ENCODE measurements at regions not wholly inside any gene's neighbourhood (a gene's known extent, or its start where the extent isn't known, plus 50 kb on each side); places are given as distances from the start of the nearest gene placed in this dataset.
"Not testable (repeated sequence)": the region's sequence is repeated elsewhere in the genome, so short reads cannot be mapped to it uniquely, and the experiment has no call there.

- Histone ChIP-seq H3K27ac (no peak overlapping the region), H3K4me2 (no peak overlapping the region), H3K36me3 (no peaks in the 10 kb centered on the region), H4K20me1 (no peaks in the 10 kb centered on the region), H3K9me3 (replicated peaks in 1 of 11) (no peaks in the 10 kb centered on the region), H3K9ac (no peak overlapping the region), H3K27me3 (no peaks in the 10 kb centered on the region), H3K4me3 (no peak overlapping the region), H3K4me1 (no peaks in the 10 kb centered on the region)
- no peak for TF ChIP-seq Cebpa-rat (IDR thresholded peaks at IDR 0.05)
Measured at GRCh38 chr3:153848702-153849101, 272.5 kb upstream of the ARHGEF26 start.

- H3K9me3 ChIP-seq (replicated peaks in 1 of 11) = no peaks in the 10 kb centered on the region
- H3K36me3 ChIP-seq = no peaks in the 10 kb centered on the region
- H3K4me3 ChIP-seq = no peak overlapping the region
- no peak overlapping the region for H3K9ac ChIP-seq
- H4K20me1 ChIP-seq = no peaks in the 10 kb centered on the region
- H3K27ac ChIP-seq = no peak overlapping the region
- no peak for TF ChIP-seq Cebpa-rat (IDR thresholded peaks at IDR 0.05)
- H3K27me3 ChIP-seq = no peaks in the 10 kb centered on the region
- H3K4me1 ChIP-seq = no peaks in the 10 kb centered on the region
- no peak overlapping the region for H3K4me2 ChIP-seq
Measured at GRCh38 chr3:153852355-153852754, 268.8 kb upstream of the ARHGEF26 start.

DNA sequence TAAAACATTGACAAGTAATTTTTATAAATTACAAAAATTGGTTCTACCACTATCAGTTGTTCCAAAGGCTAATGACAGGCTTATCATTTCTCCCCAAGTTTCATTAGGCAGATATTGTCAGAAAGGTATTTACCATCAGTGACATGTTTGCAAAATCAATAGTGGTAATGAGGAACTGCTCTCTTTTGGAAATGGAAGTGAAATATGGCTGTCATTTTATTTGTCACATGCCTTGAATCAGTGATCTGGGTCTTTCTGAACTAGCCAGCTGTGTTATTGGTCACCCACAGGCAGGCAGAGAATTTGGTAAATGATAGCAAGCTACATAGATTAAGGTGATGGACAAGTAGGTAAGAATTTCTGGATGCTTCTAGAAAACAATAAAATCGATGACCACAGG lies 268.0 kb upstream of the ARHGEF26 start:
- no peaks in the 10 kb centered on the region for H4K20me1 ChIP-seq
- H3K4me3 ChIP-seq = no peak overlapping the region
- H3K9me3 ChIP-seq (replicated peaks in 1 of 11) = no peaks in the 10 kb centered on the region
- H3K27ac ChIP-seq = no peak overlapping the region
- no peaks in the 10 kb centered on the region for H3K36me3 ChIP-seq
- no peak overlapping the region for H3K9ac ChIP-seq
- H3K4me2 ChIP-seq = no peak overlapping the region
- no peak for TF ChIP-seq Cebpa-rat (IDR thresholded peaks at IDR 0.05)
- no peaks in the 10 kb centered on the region for H3K27me3 ChIP-seq
- no peaks in the 10 kb centered on the region for H3K4me1 ChIP-seq

DNA sequence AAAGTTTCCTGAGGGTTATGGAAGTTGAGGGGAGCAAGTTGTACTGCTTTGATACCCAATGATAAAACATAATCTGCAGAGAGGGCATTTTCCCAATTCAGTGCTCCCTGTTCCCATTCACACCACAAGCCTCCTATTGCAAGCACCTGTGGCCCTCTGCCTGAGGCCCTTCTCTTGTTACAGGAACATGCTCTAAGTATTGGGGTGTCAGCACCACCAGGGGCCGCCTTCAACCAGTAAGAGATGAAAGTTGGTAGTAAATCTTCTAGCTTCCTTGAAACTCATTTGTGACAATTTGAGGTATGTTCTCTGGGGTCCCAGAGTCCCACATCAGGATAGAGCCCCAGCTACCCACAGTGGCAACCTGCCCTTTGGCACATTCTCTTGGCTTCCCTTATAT lies 265.4 kb upstream of the ARHGEF26 start:
- Histone ChIP-seq H3K27me3 (no peaks in the 10 kb centered on the region), H3K4me3 (no peak overlapping the region), H3K9ac (no peak overlapping the region), H3K4me2 (no peak overlapping the region), H3K27ac (no peak overlapping the region), H3K9me3 (replicated peaks in 1 of 11) (no peaks in the 10 kb centered on the region), H3K36me3 (no peaks in the 10 kb centered on the region), H3K4me1 (no peaks in the 10 kb centered on the region), H4K20me1 (no peaks in the 10 kb centered on the region)
- TF ChIP-seq Cebpa-rat (IDR thresholded peaks at IDR 0.05) = no peak

- Histone ChIP-seq H3K9me3 (replicated peaks in 1 of 11) (no peaks in the 10 kb centered on the region), H3K27ac (no peak overlapping the region), H3K27me3 (no peaks in the 10 kb centered on the region), H3K4me1 (no peaks in the 10 kb centered on the region), H4K20me1 (no peaks in the 10 kb centered on the region), H3K9ac (no peak overlapping the region), H3K4me2 (no peak overlapping the region), H3K4me3 (no peak overlapping the region), H3K36me3 (no peaks in the 10 kb centered on the region)
- no peak for TF ChIP-seq Cebpa-rat (IDR thresholded peaks at IDR 0.05)
Measured at GRCh38 chr3:153856932-153857331, 264.3 kb upstream of the ARHGEF26 start.

DNA sequence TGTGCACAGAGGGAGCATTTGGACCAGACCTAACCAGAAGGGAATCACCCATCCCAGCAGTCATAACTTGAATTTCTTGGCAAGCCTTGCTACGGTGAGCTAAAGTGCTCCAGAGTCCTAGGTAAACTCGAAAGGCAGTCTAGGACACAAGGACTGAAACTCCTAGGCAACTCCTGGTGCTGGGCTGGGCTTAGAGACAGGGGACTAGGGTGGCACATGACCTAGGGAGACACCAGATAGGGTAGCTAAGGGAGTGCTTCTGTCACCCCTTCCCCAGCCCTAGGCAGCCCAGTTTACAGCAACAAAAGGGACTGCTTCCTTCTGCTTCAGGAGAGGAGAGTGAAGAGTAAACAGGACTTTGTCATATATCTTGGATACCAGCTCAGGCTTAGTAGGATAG lies 256.4 kb upstream of the ARHGEF26 start:
- H3K4me3 ChIP-seq = no peak overlapping the region

DNA sequence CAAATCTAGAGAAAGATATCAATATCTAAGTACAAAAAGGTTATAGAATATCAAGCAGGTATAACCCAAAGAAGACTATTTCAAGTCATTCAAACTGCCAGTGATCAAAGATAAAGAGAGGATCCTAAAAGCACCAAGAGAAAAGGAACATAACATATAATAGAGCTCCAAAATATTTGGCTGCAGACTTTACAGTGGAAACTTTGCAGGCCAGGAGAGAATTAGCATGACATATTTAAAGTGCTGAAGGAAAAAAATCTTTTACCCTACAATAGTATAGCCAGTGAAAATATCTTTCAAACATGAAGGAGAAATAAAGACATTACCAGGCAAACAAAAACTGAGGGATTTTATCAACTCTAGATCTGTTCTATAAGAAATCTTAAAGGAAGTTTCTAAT lies 254.3 kb upstream of the ARHGEF26 start:
- no peaks in the 10 kb centered on the region for H4K20me1 ChIP-seq
- no peak for TF ChIP-seq Cebpa-rat (IDR thresholded peaks at IDR 0.05)
- H3K4me2 ChIP-seq = no peak overlapping the region
- H3K27me3 ChIP-seq = no peaks in the 10 kb centered on the region
- H3K9ac ChIP-seq = no peak overlapping the region
- no peaks in the 10 kb centered on the region for H3K36me3 ChIP-seq
- H3K4me1 ChIP-seq = no peaks in the 10 kb centered on the region
- H3K4me3 ChIP-seq = no peak overlapping the region
- H3K9me3 ChIP-seq (replicated peaks in 1 of 11) = 0 out of 22 replicates have a peak, but pooled peaks cover 0 to 4% (median 0%) of the 10 kb centered on the region in 11 experiments
- no peak overlapping the region for H3K27ac ChIP-seq

More for the DNA sequence above, 256.4 kb upstream of the ARHGEF26 start:
- Histone ChIP-seq H3K4me2 (no peak overlapping the region), H3K36me3 (no peaks in the 10 kb centered on the region), H3K4me1 (no peaks in the 10 kb centered on the region), H3K9me3 (replicated peaks in 1 of 11) (0 out of 22 replicates have a peak, but pooled peaks cover 0 to 4% (median 0%) of the 10 kb centered on the region in 11 experiments), H4K20me1 (no peaks in the 10 kb centered on the region), H3K27ac (no peak overlapping the region), H3K27me3 (no peaks in the 10 kb centered on the region), H3K9ac (no peak overlapping the region)
- no peak for TF ChIP-seq Cebpa-rat (IDR thresholded peaks at IDR 0.05)

- not testable (repeated sequence) for H3K36me3 ChIP-seq, H3K27me3 ChIP-seq, H3K4me1 ChIP-seq, H3K27ac ChIP-seq, H3K4me2 ChIP-seq, H3K9ac ChIP-seq, H3K4me3 ChIP-seq, H4K20me1 ChIP-seq
- peaks cover 0 to 18% (median 8%) of the 10 kb centered on the region in 11 experiments; a peak in 10 of 22 replicates for H3K9me3 ChIP-seq (replicated peaks in 1 of 11)
Measured at GRCh38 chr3:153874348-153874747, 246.8 kb upstream of the ARHGEF26 start.

- Histone ChIP-seq H3K4me1 (no peaks in the 10 kb centered on the region), H3K4me3 (no peak overlapping the region), H4K20me1 (no peaks in the 10 kb centered on the region), H3K9me3 (replicated peaks in 1 of 11) (no peaks in the 10 kb centered on the region), H3K9ac (no peak overlapping the region), H3K27me3 (no peaks in the 10 kb centered on the region), H3K4me2 (no peak overlapping the region), H3K36me3 (no peaks in the 10 kb centered on the region), H3K27ac (no peak overlapping the region)
- TF ChIP-seq Cebpa-rat (IDR thresholded peaks at IDR 0.05) = no peak
Measured at GRCh38 chr3:153880493-153880892, 240.7 kb upstream of the ARHGEF26 start.

DNA sequence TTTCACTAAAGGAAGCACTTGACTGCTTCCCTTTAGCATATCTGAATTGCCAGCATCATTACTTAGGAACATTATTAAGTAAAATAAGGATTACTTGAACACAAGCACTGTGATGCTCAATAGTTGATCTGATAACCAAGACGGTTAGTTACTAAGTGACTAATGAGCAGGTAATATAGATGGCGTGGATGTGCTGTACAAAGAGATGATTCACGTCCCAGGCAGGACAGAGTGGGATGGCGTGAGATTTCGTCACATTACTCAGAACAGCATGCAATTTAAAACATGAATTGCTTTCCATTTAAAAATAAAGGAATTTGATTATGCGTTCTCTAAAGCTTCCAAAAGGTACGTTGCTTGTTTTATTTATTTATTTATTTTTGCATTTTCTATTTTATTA lies 240.0 kb upstream of the ARHGEF26 start:
- H3K27ac ChIP-seq = no peak overlapping the region
- no peaks in the 10 kb centered on the region for H3K27me3 ChIP-seq
- no peak overlapping the region for H3K4me3 ChIP-seq
- TF ChIP-seq Cebpa-rat (IDR thresholded peaks at IDR 0.05) = no peak
- H3K9ac ChIP-seq = no peak overlapping the region
- H4K20me1 ChIP-seq = no peaks in the 10 kb centered on the region
- no peaks in the 10 kb centered on the region for H3K9me3 ChIP-seq (replicated peaks in 1 of 11)
- H3K36me3 ChIP-seq = no peaks in the 10 kb centered on the region
- no peak overlapping the region for H3K4me2 ChIP-seq
- no peaks in the 10 kb centered on the region for H3K4me1 ChIP-seq

GRCh38 chr3:153885359-153885758 lies 235.8 kb upstream of the ARHGEF26 start:
- Histone ChIP-seq H3K9me3 (replicated peaks in 1 of 11) (no peaks in the 10 kb centered on the region), H3K27ac (no peak overlapping the region), H3K4me1 (no peaks in the 10 kb centered on the region), H3K4me3 (no peak overlapping the region), H4K20me1 (no peaks in the 10 kb centered on the region), H3K27me3 (no peaks in the 10 kb centered on the region), H3K4me2 (no peak overlapping the region), H3K36me3 (no peaks in the 10 kb centered on the region), H3K9ac (no peak overlapping the region)
- TF ChIP-seq Cebpa-rat (IDR thresholded peaks at IDR 0.05) = no peak

Measured in BLaER1 treated with 17β-estradiol and CSF1 and Interleukin-3, amounts not matched to agents 10 nM and 100 nM (cell line).